ENCODE measurements at regions not wholly inside any gene's neighbourhood (a gene's known extent, or its start where the extent isn't known, plus 50 kb on each side); places are given as distances from the start of the nearest gene placed in this dataset.
"Not testable (repeated sequence)": the region's sequence is repeated elsewhere in the genome, so short reads cannot be mapped to it uniquely, and the experiment has no call there.

GRCh38 chr22:44638971-44639760, 62.8 kb upstream of the PRR5 start:
- TF ChIP-seq, protein P1, sequence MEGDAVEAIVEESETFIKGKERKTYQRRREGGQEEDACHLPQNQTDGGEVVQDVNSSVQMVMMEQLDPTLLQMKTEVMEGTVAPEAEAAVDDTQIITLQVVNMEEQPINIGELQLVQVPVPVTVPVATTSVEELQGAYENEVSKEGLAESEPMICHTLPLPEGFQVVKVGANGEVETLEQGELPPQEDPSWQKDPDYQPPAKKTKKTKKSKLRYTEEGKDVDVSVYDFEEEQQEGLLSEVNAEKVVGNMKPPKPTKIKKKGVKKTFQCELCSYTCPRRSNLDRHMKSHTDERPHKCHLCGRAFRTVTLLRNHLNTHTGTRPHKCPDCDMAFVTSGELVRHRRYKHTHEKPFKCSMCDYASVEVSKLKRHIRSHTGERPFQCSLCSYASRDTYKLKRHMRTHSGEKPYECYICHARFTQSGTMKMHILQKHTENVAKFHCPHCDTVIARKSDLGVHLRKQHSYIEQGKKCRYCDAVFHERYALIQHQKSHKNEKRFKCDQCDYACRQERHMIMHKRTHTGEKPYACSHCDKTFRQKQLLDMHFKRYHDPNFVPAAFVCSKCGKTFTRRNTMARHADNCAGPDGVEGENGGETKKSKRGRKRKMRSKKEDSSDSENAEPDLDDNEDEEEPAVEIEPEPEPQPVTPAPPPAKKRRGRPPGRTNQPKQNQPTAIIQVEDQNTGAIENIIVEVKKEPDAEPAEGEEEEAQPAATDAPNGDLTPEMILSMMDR (IDR thresholded peaks at IDR 0.05; ENCODE audit: borderline replicate concordance, control extremely low read depth, extremely low read depth, insufficient read depth, missing control alignments): no peak
- DNase-seq (ENCODE audit: low spot score): no peak
- in situ Hi-C loops (cut with MboI; ENCODE audit: low sequenced_read_pairs, unreplicated experiment): loop anchor here (25.0 kb wide), 1 partner anchor 652 kb away; no protein-coding TSS in a partner anchor

DNA sequence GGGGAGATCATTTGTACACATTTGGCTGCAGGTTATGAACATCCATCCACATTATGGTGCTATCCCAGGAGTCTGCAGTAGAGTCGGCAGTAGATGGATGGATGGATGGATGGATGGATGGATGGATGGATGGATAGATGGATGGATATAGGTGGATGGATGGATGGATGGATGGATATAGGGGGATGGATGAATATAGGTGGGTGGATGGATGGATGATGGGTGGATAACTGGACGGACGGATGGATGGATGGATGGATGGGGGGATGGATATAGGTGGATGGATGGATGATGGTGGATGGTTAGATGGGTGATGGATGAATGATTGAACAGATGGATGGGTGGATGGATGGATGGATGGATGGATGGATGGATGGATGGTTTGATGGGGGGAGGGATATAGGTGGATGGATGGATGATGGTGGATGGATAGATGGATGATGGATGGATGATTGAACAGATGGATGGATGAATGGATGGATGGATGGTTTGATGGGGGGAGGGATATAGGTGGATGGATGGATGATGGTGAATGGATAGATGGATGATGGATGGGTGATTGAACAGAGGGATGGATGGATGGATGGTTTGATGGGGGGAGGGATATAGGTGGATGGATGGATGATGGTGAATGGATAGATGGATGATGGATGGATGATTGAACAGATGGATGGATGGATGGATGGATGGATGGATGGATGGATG, 65.3 kb upstream of the PRR5 start:
- in situ Hi-C loops (cut with MboI; ENCODE audit: low sequenced_read_pairs, unreplicated experiment): loop anchor here (25.0 kb wide), 1 partner anchor 649 kb away; no protein-coding TSS in a partner anchor
- DNase-seq (ENCODE audit: low spot score): not testable (repeated sequence)

DNA sequence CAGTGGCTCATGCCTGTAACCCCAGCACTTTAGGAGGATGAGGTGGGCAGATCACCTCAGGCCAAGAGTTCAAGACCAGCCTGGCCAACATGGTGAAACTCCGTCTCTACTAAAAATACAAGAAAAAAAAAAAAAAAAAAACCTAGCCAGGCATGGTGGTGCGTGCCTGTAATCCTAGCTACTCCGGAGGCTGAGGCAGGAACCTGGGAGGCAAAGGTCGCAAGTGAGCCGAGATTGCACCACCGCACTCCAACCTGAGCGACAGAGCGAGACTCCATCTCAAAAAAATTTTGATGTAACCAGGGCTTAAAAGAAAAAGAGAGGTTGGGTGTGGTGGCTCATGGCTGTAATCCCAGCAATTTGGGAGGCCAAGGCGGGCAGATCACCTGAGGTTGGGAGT, 66.4 kb upstream of the PRR5 start:
- not testable (repeated sequence) for DNase-seq (ENCODE audit: low spot score)
- in situ Hi-C loops (cut with MboI; ENCODE audit: low sequenced_read_pairs, unreplicated experiment): loop anchor here (25.0 kb wide), 1 partner anchor 648 kb away; no protein-coding TSS in a partner anchor

- in situ Hi-C loops (cut with MboI; ENCODE audit: low sequenced_read_pairs, unreplicated experiment): loop anchor here (25.0 kb wide), 1 partner anchor 647 kb away; no protein-coding TSS in a partner anchor
- DNase-seq (ENCODE audit: low spot score): no peak
- TF ChIP-seq, protein P1 (IDR thresholded peaks at IDR 0.05; ENCODE audit: borderline replicate concordance, control extremely low read depth, extremely low read depth, insufficient read depth, missing control alignments): no peak
Measured at GRCh38 chr22:44634426-44635321, 67.3 kb upstream of the PRR5 start.

GRCh38 chr22:44633647-44634046, 68.4 kb upstream of the PRR5 start:
- in situ Hi-C loops (cut with MboI; ENCODE audit: low sequenced_read_pairs, unreplicated experiment): loop anchor here (25.0 kb wide), 1 partner anchor 646 kb away; no protein-coding TSS in a partner anchor
- DNase-seq (ENCODE audit: low spot score): no peak
- TF ChIP-seq, protein P1 (IDR thresholded peaks at IDR 0.05; ENCODE audit: borderline replicate concordance, control extremely low read depth, extremely low read depth, insufficient read depth, missing control alignments): no peak

DNA sequence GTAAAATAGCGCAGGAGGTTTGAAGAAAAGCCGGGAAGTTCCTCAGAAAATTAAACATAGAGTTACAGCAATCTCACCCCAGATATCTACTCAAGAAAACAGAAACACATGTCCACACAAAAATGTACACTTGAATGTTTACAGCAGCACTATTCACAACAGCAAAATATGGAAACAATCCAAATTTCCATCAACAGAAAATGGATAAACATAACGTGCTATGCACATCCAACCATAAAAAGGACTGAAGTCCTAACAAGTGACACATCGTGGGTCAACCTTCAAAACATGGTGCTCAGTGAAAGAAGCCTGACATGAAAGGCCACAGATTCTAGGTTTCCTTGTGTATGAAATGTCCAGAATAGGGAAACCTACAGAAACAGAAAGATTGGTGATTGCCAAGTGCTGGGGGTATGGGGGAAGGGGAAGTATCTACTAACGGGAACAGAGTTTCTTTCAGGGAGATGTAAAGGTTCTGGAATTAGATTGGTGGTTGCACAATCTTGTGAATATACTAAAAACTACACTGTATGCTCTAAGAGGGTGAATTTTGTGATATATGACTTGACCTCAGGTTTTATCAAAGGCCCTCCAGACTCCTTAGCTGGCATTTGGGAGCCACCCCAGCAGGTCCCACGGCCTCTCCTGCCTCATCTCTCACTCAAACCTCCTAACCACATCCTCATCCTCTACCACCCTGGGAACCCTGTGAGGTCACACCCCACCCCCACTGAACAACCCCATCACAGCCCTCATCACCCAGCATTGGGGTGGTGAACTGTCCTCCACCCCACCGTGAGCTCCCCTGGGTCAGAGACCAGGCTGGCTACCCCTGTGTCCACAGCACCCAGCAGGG, 69.2 kb upstream of the PRR5 start:
- DNase-seq (ENCODE audit: low spot score): no peak
- in situ Hi-C loops (cut with MboI; ENCODE audit: low sequenced_read_pairs, unreplicated experiment): loop anchor here (25.0 kb wide), 1 partner anchor 645 kb away; no protein-coding TSS in a partner anchor
- TF ChIP-seq, protein P1 (IDR thresholded peaks at IDR 0.05; ENCODE audit: borderline replicate concordance, control extremely low read depth, extremely low read depth, insufficient read depth, missing control alignments): no peak
